ENCODE measurements at regions not wholly inside any gene's neighbourhood (a gene's known extent, or its start where the extent isn't known, plus 50 kb on each side); places are given as distances from the start of the nearest gene placed in this dataset.

GRCh38 chr11:28566339-28567089 lies 458.3 kb downstream of the METTL15 start:
- DNase-seq = no peak

DNA sequence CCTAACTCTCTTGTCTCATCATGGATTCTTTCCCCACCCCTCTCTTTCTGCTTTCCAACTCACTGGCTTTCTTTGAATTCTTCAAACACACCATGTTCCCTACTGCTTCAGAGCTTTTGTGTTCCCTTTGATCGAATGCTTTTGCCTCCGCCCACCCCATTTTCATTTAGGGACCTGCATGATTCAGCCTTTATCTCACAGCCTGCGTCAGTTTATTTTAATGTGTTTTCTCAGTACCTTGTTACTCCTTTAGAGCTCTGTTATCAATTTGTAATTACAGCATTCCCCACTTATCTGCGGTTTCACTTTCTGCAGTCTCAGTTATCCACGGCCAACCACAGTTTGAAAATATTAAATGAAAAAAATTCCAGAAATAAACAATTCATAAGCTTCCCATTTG lies 451.3 kb downstream of the METTL15 start:
- DNase-seq = no peak

- DNase-seq = no peak
Observed at GRCh38 chr11:28547321-28547741, 439.1 kb downstream of the METTL15 start.

DNA sequence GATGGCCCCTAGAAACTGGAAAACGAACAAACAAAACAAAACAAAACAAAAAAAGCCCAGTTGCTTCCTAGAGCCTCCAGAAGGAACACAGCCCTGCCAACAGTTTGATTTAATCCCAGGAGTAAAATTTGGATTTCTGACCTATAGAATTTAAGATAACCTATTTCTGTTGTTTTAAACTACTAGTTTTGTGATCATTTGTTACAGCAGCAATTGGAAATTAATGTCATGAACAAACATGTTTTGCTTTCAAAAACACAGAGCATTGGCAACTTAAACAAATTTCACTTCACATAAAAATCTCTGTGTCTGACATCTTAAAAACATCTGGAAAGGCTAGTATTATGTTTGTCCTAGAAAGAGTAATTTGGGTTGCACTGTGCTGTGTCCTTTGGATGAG lies 437.3 kb downstream of the METTL15 start:
- DNase-seq = no peak

DNA sequence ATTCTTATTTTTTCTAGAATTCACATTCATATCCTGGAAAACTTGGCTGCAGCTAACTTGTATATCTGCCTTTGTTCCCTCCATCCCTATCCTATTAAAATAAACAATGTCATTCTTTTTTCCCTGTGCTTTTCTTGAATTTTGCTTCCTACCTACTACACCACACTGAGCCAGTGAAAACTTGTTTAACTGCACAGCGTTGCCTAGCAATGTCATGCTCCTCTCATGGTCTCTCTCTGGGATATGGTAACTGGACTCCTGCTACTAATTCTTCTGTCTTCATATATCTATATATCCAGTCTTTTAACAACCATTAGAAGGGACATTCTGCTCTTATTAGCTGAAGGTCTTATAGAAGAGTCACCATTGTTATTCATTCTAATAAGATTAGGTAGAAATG lies 434.4 kb downstream of the METTL15 start:
- DNase-seq = no peak

GRCh38 chr11:28539239-28540030 lies 431.2 kb downstream of the METTL15 start:
- no peak for DNase-seq

DNA sequence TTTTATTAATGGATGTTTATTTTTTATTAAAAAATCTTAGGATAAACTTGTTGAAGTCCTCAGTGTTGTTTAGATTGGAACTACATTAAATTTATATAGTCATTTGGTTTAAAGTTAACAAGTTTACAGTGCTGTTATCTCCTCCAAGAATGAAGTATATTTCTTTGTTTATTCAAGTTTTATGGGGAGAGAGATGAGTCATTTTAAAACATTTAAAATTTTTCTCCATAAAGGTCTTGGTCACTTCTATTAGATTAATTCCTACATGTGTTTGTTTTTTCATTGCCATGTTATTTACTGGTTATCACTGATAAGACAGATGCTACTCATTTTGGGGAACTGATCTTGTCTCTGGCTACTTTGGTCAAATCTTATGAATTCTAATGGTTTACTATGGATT lies 429.6 kb downstream of the METTL15 start:
- no peak for DNase-seq

DNA sequence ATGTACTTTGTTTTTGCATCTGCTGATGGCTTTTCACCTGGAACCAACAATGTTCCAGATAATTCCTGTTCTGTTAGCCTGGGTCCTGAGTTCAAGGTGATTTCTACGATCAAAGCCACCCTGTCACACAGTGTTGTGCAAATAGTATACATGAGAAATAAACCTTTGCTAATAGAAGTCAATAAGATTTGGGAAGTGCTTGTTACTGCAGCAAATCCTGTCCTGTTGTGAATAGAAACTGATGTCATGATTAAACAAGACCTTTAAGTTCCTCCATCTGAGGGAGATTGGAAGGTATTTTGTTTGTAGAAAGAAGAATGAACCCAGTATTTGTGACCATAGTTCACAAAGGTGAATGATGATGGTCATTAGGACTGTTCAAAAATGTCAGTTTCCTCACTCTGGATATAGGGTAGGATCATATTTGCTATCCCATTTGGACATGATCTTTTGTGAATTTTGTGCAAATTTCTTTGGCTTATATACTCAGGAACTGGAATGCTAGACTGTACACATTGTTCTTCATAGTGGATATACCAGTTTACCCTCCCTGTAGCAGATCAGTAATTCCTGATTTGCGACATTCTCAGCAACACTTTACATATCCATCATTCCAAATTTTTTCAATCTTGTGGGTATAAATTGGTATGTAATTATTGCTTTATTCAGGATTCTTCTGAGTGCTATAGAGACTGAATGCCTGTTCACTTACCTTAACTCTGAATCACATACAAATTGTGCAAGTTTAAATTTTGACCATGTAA lies 428.5 kb downstream of the METTL15 start:
- no peak for DNase-seq

DNA sequence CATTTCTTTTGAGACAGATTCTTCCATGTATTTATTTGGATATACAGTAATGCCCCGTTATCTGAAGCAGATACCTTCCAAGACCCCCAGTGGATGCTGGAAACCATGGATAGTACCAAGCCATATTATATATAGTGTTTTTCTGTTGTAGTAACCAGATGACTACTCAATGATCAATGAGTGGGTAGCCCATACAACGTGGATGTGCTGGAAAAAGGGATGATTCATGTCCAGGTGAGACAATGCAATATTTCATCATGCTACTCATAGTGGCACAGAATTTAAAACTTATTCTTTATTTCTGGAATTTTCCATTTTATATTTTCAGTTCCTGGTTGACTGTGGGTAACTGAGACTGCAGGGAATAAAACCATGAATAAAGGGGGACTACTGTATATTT lies 427.5 kb downstream of the METTL15 start:
- no peak for DNase-seq

GRCh38 chr11:28529540-28530410 lies 421.6 kb downstream of the METTL15 start:
- DNase-seq = peak; percentile 17

DNA sequence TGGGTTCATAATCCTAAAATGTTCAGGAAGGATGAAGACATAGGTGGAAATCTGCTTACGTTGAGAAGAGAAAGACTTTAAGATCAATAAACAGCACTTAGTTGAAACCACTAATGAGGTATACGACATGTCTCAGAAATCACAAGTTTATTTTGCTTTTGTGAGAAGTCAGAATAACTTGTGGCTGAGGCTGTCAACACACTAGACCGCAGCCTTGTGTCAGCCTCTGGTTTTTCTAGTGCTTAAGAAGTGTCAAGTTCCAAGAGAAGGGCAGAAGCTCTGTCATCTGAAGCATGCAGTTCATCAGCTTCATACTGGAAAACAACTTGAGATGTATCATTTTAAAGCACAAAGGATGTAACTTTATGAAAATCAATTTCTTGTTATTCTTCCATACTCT lies 420.9 kb downstream of the METTL15 start:
- no peak for DNase-seq

GRCh38 chr11:28528217-28528616 lies 420.0 kb downstream of the METTL15 start:
- DNase-seq = no peak

DNA sequence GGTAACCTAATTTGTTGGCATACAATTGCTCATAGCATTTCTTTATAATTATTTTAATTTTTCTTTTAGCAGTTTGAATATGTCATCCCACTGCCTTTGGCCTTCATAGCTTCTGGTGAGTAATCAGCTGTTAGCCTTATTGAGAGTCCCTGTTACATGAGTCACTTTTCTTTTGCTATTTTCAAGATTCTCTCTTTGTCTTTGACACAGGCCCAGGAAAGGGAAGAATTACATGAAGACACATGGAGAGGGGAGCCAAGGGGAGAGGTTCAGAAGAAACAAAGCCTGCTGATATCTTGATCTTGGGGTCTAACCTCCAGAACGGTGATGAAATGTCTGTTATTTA lies 418.2 kb downstream of the METTL15 start:
- DNase-seq = no peak

- no peak for DNase-seq
Observed at GRCh38 chr11:28525636-28526405, 417.6 kb downstream of the METTL15 start.

GRCh38 chr11:28524098-28524497 lies 415.9 kb downstream of the METTL15 start:
- no peak for DNase-seq

DNA sequence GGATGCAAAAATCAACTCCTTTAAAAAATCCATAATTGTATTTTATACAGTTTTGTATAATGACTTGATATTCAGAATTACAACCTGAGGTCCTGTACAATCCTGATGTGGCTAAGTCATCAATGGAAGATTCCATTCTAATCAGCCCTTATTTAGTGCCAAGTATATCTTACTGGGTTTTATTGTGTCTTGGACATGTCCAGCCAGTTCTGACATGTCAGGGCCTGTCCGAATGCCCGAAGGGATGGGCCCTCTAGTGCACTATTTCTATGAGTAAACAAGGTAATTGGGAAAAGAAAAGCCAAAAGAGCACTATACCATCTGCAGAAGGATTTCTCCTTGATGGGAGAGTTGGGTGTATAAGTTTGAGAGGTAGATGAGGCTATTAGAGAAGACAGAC lies 412.9 kb downstream of the METTL15 start:
- DNase-seq = no peak

DNA sequence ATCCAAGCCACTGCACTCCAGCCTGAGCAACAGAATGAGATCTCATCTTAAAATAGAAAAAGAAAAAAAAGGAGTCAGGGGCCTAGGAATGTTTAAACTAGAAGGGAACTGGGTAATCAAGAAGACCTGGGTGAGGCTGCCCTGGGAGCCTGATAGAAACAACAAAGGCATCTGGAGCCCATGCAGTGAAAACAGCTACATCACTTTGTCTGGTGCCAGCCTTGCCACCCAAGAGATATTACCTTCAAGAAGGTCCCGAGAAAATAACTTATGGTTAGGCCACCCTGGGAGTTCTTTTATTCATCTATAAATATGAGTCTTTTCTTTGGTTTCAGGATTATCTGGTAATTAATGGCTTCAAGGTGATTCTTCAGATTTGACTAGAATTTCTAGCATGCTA lies 412.1 kb downstream of the METTL15 start:
- DNase-seq = no peak

GRCh38 chr11:28518825-28519224 lies 410.6 kb downstream of the METTL15 start:
- DNase-seq = no peak

GRCh38 chr11:28517621-28518020 lies 409.4 kb downstream of the METTL15 start:
- DNase-seq = no peak

- no peak for DNase-seq
Observed at GRCh38 chr11:28514391-28514790, 406.2 kb downstream of the METTL15 start.

DNA sequence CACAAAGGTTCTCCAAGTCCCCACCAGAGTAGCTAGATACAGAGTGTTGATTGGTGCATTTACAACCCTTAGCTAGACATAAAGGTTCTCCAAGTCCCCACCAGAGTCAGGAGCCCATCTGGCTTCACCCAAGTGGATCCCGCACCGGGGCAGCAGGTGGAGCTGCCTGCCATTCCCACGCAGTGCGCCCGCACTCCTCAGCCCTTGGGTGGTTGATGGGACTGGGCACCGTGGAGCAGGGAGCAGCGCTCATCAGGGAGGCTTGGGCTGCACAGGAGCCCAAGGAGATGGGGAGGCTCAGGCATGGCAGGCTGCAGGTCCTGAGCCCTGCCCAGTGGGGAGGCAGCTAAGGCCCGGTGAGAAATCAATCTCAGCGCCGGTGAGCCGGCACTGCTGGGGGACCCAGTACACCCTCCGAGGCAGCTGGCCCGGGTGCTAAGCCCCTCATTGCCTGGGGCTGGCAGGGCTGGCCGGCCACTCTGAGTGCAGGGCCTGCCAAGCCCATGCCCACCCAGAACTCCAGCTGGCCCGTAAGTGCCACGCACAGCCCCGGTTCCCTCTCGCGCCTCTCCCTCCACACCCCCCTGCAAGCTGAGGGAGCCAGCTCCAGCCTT lies 404.1 kb downstream of the METTL15 start:
- no peak for DNase-seq

DNA sequence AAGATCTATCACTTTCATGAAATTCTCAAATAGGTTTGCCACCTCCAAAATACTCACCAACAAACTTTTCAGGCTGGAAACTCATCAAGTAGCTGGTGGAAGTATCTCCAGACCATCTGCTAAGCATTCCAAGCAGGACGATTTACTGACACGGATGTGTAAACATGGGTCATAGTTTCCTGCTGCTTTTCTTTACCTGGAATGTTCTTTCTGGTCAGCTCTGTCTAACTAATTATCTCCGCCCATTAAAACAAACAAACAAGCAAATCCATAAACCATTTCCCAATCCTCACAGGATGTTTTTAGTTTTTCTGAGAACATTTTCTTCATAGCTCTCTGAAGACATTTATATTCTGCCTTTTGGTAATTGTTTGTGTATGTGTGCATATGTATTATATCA lies 397.0 kb downstream of the METTL15 start:
- no peak for DNase-seq

All from NCI-H1694 (cell line).